Dermis microvascular lymphatic vessel endothelial cell (primary cell): ENCODE measurements at regions not wholly inside any gene's neighbourhood (a gene's known extent, or its start where the extent isn't known, plus 50 kb on each side); places are given as distances from the start of the nearest gene placed in this dataset.

Experiments
- DNase-seq, 2 donors: peaks; one replicate each; pipeline versions ENCODE4 v3.0.0 to v3.0.0-alpha.2; 2010; ENCODE audit warnings: low read depth in 2 of 2

GRCh38 chr5:137567226-137567625 lies 68.1 kb upstream of the SPOCK1 start:
- no peak for DNase-seq

GRCh38 chr5:137566780-137567179 lies 67.7 kb upstream of the SPOCK1 start:
- no peak for DNase-seq

- no peak for DNase-seq
Observed at GRCh38 chr5:137566118-137566541, 67.0 kb upstream of the SPOCK1 start.

GRCh38 chr5:137565450-137565849 lies 66.3 kb upstream of the SPOCK1 start:
- DNase-seq, result no peak

- DNase-seq, result no peak
Observed at GRCh38 chr5:137564398-137564961, 65.4 kb upstream of the SPOCK1 start.

- DNase-seq, result peak; percentile 2 to 84
Observed at GRCh38 chr5:137563646-137564397, 64.7 kb upstream of the SPOCK1 start.

- DNase-seq, result peak in 1 of 2 donors; percentile 57
Observed at GRCh38 chr5:137563301-137563645, 64.1 kb upstream of the SPOCK1 start.

- no peak for DNase-seq
Observed at GRCh38 chr5:137561608-137562007, 62.5 kb upstream of the SPOCK1 start.

- peak in 1 of 2 donors; percentile 76 for DNase-seq
Observed at GRCh38 chr5:137560420-137560819, 61.3 kb upstream of the SPOCK1 start.
